ENCODE measurements at regions not wholly inside any gene's neighbourhood (a gene's known extent, or its start where the extent isn't known, plus 50 kb on each side); places are given as distances from the start of the nearest gene placed in this dataset.

GRCh38 chr15:34490417-34491193, 53.0 kb upstream of the GOLGA8A start:
- TF ChIP-seq CTCF (conservative IDR thresholded peaks at IDR 0.05 in 1 of 2, IDR thresholded peaks at IDR 0.05 in 1 of 2; ENCODE audit: low read depth in 1 of 2, low read length in 2 of 2) (no peak), EZH2 (IDR thresholded peaks at IDR 0.05; ENCODE audit: low read length, missing control alignments) (no peak)

All from fibroblast of lung (primary cell).